Activated naive CD4-positive, alpha-beta T cell treated with Interleukin-2 at 50 U/mL for 16 hours (primary cell): ENCODE measurements at regions not wholly inside any gene's neighbourhood (a gene's known extent, or its start where the extent isn't known, plus 50 kb on each side); places are given as distances from the start of the nearest gene placed in this dataset.

Source experiments
- DNase-seq: peaks from one replicate; pipeline ENCODE4 v3.0.0-alpha.2; 2020

DNA sequence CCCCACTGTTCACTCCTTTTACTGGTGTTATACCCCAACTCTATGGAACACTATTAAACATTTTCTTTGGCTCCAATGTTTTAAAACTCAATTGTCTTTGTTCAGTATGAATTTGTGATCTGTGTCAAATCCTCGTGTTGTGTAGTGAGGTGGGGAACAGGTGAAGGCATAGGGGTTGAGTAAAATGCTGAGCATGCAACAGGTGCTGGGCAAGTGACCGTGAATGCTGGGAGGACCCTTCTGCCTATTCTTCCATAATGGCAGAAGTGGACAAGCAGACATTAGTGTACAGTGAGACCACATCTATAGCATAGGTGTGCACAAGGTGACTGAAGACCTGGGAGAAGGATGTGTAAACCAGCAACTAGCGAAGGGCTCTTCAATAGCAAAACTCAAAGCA is 1188.0 kb downstream of the UQCRFS1 start:
- DNase-seq: no peak

DNA sequence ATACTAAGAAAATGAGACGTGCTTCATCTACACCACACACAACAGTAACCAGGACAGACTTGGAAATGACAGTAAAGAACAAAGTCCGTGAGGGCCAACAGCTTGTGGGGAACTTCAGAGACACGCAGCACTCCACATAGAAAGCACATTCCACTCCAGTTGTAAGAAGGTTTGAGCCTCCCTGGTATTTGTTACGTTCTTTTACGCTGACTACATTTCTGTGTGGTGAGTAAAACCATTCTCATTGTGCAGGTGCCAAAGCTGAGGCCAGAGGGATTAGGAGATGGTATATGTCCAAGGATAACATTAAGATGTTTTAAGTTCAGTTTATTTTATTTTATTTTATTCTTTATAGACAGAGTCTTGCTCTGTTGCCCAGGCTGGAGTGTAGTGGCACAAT is 1189.9 kb downstream of the UQCRFS1 start:
- DNase-seq: no peak

DNA sequence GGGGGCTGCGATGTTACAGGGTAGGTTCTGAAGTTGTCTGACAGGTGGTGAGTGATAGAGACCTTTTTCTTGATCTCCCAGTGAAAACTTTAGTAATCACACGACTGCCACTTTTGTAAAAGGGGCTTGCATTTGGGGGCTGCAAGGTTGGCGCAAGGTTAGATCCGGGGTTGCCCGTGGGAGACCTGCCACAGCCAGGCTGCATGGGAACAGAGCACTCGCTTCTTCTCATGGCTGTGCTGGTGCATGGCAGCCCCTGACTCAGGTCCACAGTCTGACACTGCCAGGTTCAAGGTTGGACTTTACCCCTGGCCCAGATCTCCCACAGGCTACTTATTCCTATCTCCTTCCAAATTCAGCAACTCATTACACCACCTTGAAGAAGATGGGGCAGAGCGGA is 1190.4 kb downstream of the UQCRFS1 start:
- no peak for DNase-seq

DNA sequence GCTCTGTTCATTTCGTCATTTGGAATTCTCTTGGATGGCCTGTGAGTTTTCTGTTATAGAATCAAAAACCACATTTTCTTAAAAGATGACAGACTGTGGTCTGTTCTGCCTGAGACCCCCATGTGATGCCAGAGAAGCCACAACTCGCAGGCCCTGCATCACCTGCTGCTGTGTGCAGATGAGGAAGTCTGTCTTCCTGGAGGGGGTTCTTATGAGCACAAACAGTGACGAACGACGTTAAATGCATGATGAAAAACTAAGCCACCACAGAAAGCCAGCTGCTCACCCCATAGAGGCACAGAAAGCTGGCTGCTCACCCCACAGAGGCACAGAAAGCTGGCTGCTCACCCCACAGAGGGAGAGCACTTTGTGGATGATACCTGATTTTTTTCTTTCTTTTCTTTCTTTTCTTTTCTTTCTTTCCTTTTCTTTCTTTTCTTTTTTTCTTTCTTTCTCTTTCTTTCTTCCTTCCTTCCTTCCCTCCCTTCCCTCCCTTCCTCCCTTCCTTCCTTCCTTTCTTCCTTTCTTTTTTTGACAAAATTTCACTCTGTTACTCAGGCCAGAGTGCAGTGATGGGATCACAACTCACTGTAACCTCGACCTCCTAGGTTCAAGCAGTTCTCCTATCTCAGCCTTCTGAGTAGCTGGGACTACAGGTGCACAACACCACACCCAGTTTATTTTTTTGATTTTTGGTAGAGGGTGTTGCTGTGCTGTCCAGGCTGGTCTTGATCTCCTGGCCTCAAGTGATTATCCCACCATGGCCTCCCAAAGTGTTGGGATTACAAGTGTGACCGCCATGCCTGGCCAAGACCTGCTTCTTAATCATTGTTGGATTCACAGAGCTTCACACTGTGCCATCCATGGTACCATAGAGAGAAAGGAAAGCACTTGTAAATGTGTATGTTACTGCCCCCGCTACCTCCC is 1191.4 kb downstream of the UQCRFS1 start:
- no peak for DNase-seq

DNA sequence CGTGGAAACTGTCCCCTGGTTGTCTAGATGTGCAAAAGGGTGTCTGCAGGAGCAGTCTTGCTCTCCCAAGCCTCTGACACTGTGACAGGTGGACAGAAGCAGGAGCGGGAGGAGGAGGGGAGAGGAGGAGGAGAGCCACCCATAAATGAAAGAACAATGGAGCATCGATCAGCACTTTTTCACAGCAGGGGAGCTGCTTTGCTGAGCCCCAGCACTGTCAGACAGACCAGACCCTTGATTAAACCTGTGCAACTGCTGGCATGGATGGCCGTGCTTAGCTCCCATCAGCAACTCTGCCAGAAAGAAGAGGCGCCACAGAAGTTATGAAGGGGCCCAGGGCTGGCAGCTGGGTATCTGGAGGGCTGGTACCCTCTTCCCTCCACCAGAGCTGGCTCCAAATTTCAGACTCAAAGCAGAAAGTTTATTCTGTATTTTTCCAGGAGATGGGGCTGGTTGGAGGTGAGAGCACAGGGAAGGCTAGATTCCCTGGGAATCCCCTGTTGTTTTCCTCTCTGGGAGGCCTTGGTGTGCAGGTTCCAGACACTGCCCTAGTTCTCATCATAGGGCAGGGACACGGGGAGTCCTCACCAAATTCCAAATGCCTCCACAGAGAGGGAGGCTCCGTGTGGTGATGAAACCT is 1192.2 kb downstream of the UQCRFS1 start:
- no peak for DNase-seq

DNA sequence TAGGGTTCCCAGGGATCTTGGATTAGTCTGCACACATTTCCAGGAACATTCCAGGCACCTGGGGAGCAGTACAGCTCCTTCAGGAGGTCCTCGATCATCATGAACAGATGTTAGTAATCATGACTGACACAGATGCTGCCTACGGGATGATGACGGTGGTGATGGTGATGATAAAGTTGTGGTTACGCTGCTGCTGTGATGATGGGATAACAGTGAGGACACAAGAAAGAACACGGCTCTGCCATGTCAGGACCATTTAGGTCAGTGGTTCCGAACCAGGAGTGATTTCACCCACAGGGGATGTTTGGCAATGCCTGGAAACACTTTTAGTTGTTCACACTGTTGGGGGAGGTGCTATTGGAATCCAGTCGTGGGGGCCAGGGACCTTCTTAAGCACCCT is 1193.0 kb downstream of the UQCRFS1 start:
- no peak for DNase-seq

DNA sequence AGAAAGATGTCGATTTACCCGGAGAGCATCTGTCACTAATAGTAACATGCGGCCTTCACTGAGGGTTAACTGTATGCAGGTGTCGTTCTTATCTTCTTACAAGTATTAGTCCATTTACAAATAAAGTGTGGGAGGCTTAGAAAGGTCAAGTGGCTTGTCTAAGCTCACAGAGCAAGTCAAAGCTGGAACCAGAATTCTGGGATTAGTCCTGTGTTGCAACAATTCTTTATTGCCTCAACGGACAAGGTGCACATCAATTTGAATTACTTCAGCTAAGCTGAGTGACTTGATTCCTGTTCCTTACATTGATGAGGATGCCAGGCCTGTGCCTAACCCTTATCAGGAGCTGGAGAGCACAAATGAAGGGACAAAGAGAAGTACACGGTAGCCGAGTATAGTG is 1193.6 kb downstream of the UQCRFS1 start:
- no peak for DNase-seq

DNA sequence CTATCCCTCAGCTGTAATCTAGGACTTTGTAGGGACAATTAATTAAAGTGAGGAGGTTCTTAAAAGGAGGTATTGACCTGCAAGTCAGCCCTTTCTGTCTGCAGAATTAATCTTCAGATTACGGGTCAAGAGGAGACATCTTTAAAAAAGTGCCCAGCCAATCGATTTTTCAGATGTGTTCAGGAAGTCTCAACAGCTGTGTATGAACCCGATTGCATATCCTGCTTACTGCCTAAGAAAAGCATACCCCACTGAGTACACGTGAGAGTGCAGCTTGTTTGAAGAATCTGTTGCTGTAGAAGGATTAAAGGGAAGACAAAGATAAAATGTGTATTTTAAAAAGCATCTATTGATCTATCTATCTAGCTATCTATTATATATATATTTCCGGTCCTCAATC is 1194.5 kb downstream of the UQCRFS1 start:
- DNase-seq: no peak

DNA sequence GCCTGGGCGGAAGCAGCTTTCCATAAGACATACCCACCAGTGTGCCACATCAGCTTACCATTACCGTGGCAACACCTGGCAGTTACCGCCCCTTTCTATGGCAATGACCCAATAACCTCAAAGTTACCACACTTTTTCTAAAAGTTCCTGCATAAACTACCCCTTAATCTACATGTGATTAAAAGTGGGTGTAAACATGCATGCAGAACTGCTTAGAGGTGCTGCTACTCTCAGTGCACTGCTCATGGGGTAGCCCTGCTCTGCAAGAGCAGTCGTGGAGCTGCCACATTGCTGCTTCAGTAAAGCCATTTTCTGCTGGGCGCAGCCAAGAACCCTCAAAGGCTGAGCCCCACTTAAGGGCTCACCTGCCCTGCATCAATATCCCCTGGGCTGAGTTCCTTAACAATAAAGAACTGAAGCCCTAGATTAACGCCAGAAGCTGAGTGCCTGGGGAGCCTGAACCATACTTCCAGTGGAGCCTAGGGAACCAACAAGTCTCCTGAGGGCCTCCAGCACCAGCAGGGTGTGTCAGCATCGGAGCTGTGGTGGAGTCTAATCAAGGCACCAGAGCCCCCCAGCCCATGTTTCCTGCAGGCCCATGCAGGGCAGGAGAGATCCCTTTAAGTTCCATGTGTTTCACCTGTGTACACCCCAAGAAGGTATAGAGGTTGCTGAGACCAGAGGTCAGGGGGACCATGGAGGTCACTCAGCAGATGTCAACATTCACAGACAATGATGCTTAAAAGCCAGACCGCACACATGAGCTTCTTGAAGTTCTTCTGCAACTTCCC is 1198.1 kb downstream of the UQCRFS1 start:
- DNase-seq: no peak

DNA sequence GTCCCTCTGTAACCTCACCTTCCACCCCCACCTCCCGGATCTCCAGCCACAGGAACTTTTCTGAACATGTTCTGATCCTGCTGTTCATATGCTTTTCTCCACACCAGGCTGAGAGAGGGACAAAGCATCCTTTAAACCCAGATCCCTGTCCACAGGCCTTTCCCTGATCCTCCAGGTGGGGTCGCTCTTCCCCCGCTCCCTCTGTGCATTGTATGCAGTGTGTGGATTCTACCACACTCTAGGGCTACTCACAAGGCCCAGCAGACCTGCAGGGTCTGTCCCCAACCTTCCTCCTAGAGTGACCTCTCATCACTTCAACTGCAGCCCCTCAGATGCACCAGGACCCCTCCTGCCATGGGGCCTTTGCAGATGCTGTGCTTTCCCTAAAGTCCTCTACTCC is 1200.6 kb downstream of the UQCRFS1 start:
- no peak for DNase-seq

DNA sequence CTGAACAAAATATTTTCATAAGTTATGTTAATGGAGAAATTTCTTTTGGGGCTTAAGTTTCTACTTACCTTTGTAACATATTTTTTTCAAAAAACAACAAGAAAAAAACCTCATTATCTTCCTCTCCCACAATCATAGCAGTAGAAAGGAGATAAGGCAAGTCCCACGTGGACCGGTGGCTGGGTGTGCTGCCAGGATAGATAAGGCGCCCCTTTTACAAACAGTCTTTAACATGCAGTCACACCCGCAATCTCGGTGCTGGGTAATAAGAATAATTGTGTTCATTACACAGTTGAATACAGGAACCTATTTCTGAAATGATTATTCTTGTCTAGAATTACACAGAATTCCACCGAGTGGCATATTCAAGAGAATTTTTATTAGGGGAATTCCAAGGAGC is 1202.3 kb downstream of the UQCRFS1 start:
- no peak for DNase-seq

DNA sequence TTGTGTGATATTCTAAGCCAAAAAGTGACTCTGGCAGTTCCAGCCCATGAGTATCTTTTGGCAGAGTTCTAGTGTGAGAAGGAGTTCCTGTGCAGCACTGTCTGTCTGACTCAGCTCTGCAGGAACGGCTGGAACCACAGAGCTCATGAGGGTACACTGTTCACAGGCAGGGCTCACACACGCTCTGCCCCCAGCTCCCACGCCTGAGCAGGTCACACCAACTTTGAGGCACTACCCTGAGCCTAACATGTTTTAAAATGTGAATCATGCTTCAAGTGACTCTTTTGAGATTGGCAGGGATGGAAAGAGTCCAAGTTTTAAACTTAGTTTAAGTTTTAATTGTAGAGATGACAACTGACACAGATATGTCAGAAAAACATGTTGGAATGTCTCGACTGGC is 1203.3 kb downstream of the UQCRFS1 start:
- no peak for DNase-seq

DNA sequence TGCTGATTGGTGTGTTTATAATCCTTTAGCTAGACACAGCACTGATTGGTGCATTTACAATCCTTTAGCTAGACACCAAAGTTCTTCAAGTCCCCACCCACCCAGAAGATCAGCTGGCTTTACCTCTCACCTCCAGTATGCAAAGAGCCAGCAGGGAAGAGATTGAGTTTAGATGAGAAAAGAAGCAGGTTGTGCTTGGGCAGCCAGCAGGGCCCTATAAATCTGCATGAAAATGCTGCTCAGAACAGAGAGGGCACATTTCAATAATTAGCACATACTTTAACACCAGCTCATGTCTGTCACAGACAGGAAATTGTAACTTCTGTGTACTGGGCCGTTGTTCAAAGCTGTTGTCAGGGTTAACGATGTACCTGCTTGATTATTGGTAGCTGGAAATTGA is 1204.3 kb downstream of the UQCRFS1 start:
- no peak for DNase-seq

DNA sequence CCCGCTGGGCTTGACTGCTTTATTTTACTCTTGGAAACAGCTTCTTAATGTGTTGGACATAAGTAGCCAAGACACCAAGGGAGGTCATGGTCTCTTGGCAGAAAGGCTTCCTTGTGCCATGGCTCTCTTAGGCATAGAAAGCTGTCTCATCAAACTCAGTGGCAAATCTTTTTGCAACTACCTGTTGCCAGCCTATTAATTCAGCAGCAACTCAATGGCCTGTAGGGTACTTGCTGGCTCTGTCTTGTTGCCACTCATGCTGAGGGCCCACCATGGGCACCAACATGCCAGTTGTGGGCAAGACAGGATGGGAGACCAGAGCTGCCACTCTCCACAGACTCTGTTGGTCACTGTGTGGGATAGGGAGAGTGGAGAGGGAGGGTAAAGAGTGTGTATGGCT is 1209.4 kb downstream of the UQCRFS1 start:
- no peak for DNase-seq

DNA sequence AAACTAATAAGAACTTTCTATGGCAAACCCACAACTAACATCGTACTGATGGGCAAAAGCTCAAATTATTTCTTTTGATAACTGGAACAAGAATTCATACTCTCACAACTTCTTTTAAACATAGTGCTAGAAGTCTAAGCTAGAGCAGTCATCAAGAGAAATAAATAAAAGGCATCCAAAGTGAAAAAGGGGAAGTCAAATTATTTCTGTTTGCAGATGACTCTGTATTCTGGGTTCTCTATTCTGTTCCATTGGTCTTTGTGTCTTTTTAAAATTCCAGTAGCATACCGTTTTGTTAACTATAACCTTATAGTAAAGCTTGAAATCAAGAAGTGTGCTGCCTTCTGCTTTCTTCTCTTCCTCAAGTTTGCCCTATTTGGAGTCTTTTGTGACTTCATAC is 1215.9 kb downstream of the UQCRFS1 start:
- no peak for DNase-seq

DNA sequence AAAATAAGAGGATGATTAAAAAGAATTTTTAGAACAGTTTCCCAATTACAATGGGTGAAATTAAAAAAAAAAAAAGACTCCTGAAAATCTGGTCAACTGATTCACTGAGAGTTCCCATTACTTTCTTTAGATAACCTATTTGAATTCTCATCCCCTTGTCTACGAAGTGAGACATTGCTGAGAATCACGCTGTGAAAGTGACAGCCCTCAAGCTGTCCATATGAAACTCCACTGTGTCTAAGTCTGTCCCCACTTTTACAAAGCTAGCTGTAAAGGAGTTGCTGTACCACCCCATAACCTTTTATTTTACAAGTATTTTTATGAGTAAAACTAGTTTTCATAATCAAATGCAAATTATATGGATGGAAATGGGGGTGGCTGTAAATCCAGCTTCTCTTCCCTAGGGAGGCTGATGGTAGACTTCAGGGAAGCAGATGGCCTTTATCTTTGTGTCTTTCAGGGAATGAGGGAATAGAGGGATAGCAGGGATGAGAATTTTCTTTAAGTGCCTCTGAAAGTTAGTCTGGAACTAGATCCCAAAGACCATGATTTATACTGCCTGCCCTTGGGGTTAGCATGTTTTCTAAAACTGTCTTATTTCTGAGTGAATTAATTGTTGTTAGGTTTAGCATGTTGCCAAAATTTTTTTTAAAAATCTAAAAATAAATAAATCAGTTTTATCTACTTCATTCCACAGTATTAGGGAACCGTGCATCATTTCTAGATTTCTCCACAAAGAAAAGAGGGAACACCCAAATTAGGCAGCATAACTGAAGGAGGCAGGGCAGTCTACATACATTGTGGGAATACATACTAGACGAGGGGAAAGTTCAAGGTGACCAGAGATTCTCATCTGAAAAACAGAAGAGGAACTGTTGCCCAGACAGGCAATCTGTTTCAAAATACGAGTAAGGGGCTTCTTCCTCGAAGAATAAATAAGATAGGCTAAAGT is 1219.1 kb downstream of the UQCRFS1 start:
- DNase-seq: no peak

DNA sequence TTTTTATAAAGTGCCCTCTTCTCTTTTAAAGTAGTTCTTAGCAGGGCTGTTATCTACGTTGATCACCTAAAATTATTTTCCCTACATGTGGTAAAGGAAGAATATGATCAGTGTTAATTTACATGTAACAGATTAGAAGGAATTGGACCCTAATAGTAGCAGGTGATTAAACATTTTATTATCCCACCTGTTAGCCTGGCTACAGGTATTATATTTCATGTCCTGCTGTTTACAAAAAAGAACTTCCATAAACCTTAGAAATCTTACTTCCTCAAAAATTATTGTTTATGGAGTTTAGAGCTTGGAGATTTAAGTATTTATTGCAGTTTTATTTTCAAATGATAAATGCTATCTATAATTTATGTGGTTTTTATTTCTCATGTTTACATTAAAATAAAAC is 1226.7 kb downstream of the UQCRFS1 start:
- no peak for DNase-seq

DNA sequence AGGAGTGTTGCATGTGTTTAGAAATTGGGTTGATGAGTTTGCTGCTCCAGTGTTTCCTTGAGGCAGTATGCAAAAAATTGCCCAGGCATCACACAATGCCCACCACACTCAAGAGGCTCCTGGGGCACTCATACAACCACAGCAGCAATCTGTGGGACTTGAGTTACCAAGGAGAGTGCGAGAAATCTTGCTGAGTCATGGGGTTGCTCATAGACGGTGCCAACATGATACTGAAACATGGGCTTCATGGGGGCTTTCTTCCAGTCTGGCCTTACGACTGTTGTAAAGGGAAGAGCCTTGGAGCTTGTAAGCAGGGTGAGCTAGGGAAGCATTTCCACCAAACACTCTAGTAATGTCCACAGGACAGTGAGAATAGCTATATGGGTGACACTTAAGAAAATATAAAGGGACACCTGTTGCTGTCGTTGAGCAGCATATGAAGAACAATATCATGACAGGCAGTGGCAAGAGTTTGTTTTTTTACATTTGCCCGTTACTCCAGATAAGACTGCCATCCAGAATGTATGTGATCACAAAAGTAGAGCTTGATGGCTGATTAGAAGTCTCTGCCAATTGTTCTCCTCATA is 1237.4 kb downstream of the UQCRFS1 start:
- no peak for DNase-seq

DNA sequence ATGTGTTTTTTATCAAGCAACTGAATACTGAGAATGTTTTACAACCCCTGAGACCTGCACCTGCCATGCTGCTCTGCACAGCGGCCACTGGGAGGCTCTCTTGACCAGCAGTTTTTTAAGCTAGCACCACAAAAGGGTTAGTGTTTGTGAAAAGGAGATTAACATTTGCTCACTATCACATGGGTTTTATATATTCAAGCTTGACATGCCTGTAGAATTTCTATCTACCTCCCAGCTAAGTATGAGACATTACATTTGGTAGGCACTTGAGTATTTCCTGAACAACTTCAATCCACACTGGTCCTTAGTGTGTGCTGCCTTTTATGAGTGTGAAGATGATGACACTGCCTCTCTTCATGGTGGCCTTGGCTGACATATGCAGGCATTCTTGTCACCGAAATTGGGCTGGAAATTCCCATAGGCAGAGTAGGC is 1238.9 kb downstream of the UQCRFS1 start:
- DNase-seq: no peak

DNA sequence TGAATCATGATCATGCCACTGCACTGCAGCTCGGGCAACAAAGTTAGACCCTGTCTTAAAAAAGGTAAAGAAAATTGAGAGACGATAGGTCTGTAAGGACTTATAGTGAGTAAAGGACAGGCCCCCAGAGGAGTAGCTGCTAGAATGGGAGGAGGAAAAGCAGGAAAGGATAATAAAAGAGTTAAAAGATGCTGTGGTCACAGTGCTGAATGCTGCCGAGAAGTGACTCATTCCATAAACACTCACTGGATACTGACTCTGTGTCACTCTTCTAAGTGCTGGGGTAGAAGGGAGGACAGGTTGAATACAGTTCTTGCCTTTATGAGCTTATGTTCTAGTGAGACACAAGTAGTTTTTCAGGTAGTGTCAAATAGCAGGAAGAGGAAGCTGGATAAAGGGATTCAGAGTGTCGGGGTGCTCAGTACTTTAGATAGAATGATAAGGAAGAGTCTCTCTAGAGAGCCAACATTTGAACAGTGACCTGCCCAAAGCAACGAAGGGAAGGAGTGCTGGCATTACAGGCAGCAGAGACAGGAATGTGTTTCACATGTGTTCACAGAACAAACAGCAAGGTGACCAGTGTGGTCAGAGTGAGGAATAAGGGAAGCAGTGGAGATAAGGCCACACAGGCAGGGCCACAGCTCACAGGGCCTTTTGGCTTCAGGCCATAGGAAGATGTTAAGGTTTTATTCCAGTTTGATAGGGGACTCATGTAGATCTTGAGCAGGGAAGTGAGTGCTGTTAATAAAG is 1240.5 kb downstream of the UQCRFS1 start:
- DNase-seq: no peak

DNA sequence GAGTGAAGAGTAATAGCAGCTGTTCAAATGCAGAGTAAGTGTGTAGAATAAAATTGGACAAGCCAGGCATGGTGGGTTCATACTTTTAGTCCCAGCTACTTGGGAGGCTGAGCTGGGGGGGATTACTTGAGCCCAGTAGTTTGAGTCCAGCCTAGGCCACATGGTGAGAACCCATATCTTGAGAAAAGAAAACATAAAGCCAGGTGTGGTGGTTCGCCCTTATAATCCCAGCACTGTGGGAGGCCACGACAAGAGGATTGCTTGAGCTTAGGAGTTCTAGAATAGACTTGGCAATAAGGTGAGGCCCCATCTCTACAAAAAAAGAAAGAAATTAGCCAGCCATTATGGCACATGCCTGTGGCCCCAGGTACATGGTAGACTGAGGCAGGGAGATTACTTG is 1241.1 kb downstream of the UQCRFS1 start:
- no peak for DNase-seq
